NB4 (cell line): ENCODE measurements at regions not wholly inside any gene's neighbourhood (a gene's known extent, or its start where the extent isn't known, plus 50 kb on each side); places are given as distances from the start of the nearest gene placed in this dataset.

Source experiments
- CTCF ChIP-seq: IDR thresholded peaks from one replicate; pipeline ENCODE4 v1.5.1; 2012; ENCODE audit warnings: low read depth, low read length
- MAX ChIP-seq: IDR thresholded peaks from 2 replicates; pipeline ENCODE4 v1.6.1; 2011; ENCODE audit warnings: low read depth, low read length
- MYC ChIP-seq: IDR thresholded peaks from 2 replicates; pipeline ENCODE4 v1.6.1; 2011; ENCODE audit warnings: low read depth, low read length
- POLR2A ChIP-seq: IDR thresholded peaks from 2 replicates; pipeline ENCODE4 v1.6.1; 2011; ENCODE audit warnings: mild to moderate bottlenecking; ENCODE audit not compliant: insufficient read length; ENCODE audit errors: extremely low read depth

GRCh38 chr9:16230731-16231130 is 639.7 kb downstream of the BNC2 start:
- TF ChIP-seq CTCF (no peak), MAX (no peak), POLR2A (no peak), MYC (no peak)
